SIG-M5 treated with dmso at 0.1 percent for 504 hours (cell line): ENCODE measurements at regions not wholly inside any gene's neighbourhood (a gene's known extent, or its start where the extent isn't known, plus 50 kb on each side); places are given as distances from the start of the nearest gene placed in this dataset.
"Not testable (repeated sequence)": the region's sequence is repeated elsewhere in the genome, so short reads cannot be mapped to it uniquely, and the experiment has no call there.

Source experiments
- DNase-seq: peaks from one replicate; lab custom pipeline; 2025; ENCODE audit not compliant: unreplicated experiment; lab: John Stamatoyannopoulos, UW

GRCh38 chr7:16369855-16370254 lies 51.5 kb downstream of the CRPPA start:
- no peak for DNase-seq

GRCh38 chr7:16369309-16369708 lies 52.0 kb downstream of the CRPPA start:
- DNase-seq = not testable (repeated sequence)

DNA sequence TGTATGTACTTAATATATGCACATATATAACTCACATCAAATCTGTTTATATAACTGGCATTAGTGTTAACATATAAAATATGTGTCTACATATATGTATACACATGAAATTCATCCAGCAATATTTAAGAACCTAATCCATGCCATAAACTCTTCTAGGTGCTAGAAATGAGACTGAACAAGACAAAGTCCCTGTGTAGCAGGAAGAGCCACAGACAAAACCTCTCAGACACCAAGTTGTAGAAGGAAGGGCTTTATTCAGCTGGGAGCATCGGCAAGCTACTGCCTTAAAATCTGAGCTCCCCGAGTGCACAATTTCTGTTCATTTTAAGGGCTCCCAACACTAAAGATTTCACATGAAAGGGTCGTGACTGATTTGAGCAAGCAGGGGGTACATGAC lies 52.5 kb downstream of the CRPPA start:
- no peak for DNase-seq

- DNase-seq = no peak
Measured at GRCh38 chr7:16367115-16367514, 54.2 kb downstream of the CRPPA start.

- no peak for DNase-seq
Measured at GRCh38 chr7:16365952-16366351, 55.4 kb downstream of the CRPPA start.

DNA sequence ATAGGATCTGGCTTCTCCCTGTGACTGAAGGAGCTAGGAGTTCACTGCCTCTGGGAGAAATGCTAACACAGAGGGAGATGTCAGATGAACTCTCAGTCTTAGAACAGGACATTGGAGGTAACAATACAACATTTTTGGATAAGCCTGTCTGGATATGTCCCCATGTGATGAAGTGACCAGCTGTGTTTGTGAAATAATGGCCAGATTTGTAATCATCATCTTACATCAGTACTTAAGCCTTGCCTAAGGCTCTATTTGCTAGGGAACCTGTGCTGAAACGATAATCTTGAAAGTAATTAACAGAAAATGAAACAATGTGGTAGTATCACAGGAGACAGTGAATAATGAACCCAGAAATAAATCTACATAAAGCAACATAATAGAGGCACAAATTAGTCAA lies 56.2 kb downstream of the CRPPA start:
- DNase-seq = no peak

DNA sequence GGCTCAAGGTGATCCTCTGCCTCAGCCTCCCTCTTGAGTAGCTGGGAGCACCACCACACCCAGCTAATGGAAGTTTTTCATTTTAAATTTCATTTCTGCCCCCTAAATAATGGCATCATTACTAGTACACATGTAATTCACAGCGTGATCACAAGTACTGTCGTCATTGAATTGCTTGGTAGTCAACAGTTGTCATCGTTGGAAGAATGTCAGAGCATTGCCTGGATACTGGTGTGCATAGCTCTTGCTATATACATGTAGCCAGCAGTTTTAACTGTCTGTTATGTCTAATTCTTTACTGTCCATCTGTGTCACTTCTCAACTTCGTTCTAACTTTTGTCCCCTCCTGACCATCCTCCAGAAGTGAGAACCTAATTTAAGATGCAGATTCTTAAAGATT lies 62.1 kb downstream of the CRPPA start:
- DNase-seq = no peak

DNA sequence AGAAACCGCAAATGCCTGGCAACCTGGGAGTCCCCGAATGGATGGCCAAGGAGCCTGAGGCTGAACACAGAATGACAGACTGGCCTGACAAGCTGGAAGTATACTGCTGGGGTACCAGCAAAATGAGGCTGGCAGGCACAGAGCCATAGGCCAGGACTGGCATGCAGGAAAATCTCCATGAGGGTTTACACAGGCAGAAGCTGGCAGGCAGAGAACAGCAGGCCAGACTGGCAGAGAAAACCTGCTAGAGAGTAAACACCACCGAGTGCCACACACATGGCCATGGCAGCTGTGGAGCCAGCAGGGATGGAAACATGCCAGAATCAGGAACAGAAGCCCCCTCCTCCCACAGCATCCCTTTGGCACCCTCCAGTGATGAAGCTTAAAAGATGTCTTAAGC lies 63.4 kb downstream of the CRPPA start:
- no peak for DNase-seq

GRCh38 chr7:16357474-16357873 lies 63.9 kb downstream of the CRPPA start:
- DNase-seq = no peak

DNA sequence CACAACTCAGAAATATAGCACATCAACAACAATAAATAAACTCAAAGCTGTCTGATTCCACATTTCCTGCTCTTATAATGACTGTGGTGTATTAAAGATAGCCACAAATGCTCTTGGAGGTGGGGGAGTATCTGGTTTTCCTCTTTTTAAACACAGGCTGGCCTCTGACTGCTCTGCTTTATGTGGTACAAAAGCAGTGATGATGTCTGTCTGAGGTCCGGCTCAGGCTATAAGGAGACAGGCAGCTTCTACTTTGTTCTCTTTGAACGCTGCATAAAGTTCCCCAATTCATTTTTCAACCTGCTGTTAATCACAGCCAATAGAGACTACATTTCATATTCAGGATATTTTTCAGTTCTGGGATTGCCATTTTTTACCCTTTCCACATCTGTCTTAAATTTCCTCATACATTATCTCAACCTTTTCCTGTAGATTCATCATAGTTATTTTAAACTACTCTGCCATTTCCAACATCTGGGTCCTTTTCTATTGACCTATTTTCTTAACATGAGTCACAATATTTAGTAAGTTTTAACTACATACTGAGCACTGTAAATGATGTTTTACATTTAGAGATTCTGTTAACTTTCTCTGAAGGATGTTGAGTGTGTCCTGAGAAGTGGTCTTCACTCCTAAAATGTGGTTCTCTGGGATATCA lies 64.9 kb downstream of the CRPPA start:
- no peak for DNase-seq

DNA sequence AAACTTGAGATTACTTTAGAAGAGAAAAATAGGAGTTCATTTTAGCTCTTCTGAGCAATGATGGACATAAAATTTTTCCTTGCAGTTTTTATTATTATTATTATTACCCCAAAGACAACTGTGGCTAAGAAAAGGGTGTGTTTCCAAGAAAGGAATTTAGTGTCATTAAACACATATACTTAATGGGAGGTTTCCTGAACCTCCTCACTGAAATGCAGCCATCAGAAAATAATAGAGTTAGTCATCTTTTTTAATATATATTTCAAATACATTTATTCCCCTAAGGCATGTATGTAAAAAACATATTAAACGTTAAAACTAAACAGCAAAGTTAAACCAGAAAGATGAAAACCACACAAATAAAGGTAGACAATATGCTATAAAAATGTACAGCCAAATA lies 66.8 kb downstream of the CRPPA start:
- no peak for DNase-seq

DNA sequence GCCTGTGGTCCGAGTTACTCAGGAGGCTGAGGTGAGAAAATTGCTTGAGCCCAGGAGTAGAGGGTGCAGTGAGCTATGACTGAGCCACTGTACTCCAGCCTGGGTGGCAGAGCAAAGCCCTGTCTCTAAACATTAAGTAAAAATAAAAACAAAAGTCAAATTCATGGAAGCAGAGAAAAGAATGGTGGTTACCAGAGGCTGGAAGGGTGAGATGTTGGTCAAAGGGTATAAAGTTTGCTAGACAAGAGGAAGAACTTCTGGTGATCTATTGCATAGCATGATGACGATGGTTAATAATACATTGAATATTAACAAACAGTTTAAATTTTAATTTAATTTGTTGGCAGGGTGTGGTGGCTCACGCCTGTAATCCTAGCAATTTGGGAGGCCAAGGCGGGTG lies 68.1 kb downstream of the CRPPA start:
- DNase-seq = no peak

DNA sequence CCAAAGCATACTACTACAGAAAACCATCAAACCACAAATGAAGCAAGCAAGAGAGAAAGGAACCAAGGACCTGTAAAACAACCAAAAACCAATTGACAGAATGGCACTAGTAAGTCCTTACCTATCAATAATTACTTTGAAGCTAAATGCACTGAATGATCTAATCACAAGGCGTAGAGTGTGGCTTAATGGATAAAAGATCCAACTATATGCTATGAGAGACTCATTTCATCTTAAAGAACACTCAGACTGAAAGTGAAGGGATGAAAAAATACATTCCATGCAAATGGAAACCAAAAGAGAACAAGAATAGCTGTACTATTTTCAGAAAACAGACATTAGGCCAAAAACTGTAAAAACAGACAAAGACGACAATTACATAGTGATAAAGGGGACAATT lies 70.7 kb downstream of the CRPPA start:
- DNase-seq = no peak

GRCh38 chr7:16348251-16348650 lies 73.1 kb downstream of the CRPPA start:
- no peak for DNase-seq

GRCh38 chr7:16347827-16348192 lies 73.5 kb downstream of the CRPPA start:
- DNase-seq = no peak

- no peak for DNase-seq
Measured at GRCh38 chr7:16347066-16347826, 74.1 kb downstream of the CRPPA start.

DNA sequence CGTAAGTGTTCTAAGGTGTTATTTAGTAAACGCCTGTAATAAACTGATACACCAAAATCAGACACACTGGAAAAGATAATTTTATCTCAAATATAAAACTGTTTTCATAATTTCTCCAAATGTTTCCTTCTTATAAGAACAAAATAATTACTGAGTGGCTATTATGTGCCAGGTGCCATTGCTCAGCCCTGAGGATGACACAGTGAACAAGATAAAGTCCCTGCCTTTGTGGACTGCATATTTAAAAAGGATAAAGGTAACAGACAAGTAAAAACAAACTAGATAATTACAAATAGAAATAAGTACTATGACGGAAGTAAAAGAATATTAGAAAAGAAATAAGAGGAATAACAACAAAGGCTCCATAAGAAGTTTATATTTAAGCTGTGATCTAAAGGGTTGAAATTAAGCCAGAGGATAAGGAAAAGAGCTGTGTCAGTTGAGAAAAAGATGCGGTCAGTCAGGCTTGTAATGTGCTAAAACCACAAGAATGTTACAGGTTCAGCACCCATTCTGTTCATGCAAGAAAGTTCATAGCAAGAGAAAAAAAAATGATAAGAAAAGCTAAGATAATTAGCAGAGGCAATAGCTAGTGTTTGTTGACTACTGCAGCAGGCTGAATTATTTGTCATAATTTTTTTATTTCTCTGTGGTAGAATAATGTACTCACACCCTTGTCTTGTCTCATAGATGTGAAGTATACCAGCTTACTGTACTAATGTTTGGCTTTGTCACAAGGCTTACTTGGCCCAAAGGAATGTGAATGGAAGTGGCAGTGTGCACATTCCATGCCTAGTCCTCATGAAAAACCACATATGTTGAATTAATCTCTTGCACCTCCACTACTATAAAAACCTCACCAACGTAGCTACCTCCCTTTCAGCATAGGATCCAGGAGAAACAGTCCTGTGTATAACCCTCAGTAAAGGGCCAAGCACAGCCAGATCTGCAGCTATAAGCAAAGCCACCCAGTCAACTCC lies 75.1 kb downstream of the CRPPA start:
- no peak for DNase-seq

DNA sequence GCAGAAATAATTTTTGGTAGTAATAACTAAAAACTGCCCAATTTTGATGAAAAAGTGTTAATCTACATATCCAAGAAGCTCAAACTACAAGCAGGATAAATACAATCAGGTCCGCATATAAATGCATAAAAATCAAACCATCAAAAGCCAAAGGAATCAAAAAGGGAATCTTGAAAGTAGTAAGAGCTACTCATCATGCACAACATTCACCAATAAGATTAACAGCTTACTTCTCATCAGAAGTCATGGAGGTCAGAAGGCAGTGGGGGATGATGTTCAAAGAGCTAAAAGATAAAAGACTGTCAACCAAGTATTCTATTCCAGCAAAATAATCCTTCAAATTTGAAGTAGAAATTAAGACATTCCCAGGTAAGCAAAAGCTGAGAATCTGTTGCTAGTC lies 76.4 kb downstream of the CRPPA start:
- no peak for DNase-seq

DNA sequence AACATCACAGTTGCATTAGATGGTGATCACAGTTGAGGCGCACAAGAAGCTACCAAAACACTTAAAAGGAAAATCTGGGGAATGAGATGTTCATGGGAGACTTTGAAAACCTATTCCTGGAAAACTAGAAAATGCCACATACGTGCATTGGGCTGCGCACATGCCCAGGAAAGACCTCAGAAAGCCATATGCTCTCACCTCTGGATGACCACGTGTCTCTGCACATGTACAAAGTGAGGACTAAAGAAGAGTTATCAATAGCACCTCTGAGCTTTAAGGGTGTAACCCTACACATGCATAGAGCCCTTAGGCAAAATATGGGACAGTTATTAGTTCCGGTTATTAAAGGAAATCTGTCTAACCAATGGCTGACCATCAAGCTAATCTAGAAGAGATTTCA lies 77.7 kb downstream of the CRPPA start:
- no peak for DNase-seq

- no peak for DNase-seq
Measured at GRCh38 chr7:16338065-16338464, 83.3 kb downstream of the CRPPA start.

GRCh38 chr7:16326106-16326505 lies 95.2 kb downstream of the CRPPA start:
- DNase-seq = no peak

GRCh38 chr7:16323313-16323712 lies 98.0 kb downstream of the CRPPA start:
- no peak for DNase-seq
